ENCODE measurements at regions not wholly inside any gene's neighbourhood (a gene's known extent, or its start where the extent isn't known, plus 50 kb on each side); places are given as distances from the start of the nearest gene placed in this dataset.

- in situ Hi-C loops (cut with MboI; ENCODE audit: low sequenced_read_pairs, unreplicated experiment), result no loop called here
- no peak for DNase-seq (ENCODE audit: low spot score)
- TF ChIP-seq, protein P1, sequence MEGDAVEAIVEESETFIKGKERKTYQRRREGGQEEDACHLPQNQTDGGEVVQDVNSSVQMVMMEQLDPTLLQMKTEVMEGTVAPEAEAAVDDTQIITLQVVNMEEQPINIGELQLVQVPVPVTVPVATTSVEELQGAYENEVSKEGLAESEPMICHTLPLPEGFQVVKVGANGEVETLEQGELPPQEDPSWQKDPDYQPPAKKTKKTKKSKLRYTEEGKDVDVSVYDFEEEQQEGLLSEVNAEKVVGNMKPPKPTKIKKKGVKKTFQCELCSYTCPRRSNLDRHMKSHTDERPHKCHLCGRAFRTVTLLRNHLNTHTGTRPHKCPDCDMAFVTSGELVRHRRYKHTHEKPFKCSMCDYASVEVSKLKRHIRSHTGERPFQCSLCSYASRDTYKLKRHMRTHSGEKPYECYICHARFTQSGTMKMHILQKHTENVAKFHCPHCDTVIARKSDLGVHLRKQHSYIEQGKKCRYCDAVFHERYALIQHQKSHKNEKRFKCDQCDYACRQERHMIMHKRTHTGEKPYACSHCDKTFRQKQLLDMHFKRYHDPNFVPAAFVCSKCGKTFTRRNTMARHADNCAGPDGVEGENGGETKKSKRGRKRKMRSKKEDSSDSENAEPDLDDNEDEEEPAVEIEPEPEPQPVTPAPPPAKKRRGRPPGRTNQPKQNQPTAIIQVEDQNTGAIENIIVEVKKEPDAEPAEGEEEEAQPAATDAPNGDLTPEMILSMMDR (IDR thresholded peaks at IDR 0.05; ENCODE audit: borderline replicate concordance, control extremely low read depth, extremely low read depth, insufficient read depth, missing control alignments), result no peak
These were observed 551.6 kb upstream of the CITED2 start for GRCh38 chr6:139925894-139926641.

DNA sequence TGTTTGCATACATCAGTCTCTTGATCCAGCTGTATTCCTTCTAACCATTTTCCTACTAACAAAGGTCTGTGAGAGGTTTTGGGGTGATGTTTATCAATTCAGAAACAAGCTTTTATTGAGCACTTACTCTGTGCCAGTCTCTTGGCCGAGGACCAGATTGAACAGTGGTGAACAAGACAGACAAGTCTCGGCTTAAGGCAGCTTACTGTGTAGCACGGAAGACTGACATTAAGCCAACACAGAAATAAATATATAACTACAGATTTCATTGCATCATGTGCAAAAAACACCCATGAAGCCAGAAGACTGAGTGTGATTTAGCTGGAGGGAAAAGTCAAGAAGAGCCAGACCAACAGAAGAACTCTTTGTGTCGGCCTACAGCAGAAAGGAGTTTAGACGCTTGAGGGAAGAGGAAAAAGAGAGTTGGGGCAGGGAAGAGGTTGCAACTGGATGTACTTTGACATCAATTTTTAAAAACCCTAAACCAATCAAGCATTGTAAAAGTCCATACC lies 549.6 kb upstream of the CITED2 start:
- TF ChIP-seq, protein P1 (IDR thresholded peaks at IDR 0.05; ENCODE audit: borderline replicate concordance, control extremely low read depth, extremely low read depth, insufficient read depth, missing control alignments), result no peak
- no peak for DNase-seq (ENCODE audit: low spot score)
- in situ Hi-C loops (cut with MboI; ENCODE audit: low sequenced_read_pairs, unreplicated experiment), result no loop called here

- TF ChIP-seq, protein P1 (IDR thresholded peaks at IDR 0.05; ENCODE audit: borderline replicate concordance, control extremely low read depth, extremely low read depth, insufficient read depth, missing control alignments), result no peak
- in situ Hi-C loops (cut with MboI; ENCODE audit: low sequenced_read_pairs, unreplicated experiment), result no loop called here
- DNase-seq (ENCODE audit: low spot score), result no peak
These were observed 547.8 kb upstream of the CITED2 start for GRCh38 chr6:139922236-139922635.

DNA sequence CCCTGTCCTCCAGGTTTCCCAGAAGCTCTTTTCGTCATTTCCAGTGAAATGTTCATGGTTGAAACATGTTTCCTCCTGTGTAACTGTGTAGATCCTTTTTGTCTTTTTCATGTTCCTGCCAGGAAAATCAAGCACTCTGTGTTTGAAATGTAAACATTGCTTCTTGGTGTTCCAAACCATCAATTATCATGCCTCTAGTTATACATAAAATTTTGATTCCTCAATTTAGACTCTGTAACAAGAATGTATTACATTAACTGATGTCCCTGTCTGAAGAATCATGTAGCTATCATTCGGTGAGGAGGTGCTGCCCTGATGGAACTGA lies 546.3 kb upstream of the CITED2 start:
- in situ Hi-C loops (cut with MboI; ENCODE audit: low sequenced_read_pairs, unreplicated experiment), result no loop called here
- DNase-seq (ENCODE audit: low spot score), result no peak
- TF ChIP-seq, protein P1 (IDR thresholded peaks at IDR 0.05; ENCODE audit: borderline replicate concordance, control extremely low read depth, extremely low read depth, insufficient read depth, missing control alignments), result no peak

DNA sequence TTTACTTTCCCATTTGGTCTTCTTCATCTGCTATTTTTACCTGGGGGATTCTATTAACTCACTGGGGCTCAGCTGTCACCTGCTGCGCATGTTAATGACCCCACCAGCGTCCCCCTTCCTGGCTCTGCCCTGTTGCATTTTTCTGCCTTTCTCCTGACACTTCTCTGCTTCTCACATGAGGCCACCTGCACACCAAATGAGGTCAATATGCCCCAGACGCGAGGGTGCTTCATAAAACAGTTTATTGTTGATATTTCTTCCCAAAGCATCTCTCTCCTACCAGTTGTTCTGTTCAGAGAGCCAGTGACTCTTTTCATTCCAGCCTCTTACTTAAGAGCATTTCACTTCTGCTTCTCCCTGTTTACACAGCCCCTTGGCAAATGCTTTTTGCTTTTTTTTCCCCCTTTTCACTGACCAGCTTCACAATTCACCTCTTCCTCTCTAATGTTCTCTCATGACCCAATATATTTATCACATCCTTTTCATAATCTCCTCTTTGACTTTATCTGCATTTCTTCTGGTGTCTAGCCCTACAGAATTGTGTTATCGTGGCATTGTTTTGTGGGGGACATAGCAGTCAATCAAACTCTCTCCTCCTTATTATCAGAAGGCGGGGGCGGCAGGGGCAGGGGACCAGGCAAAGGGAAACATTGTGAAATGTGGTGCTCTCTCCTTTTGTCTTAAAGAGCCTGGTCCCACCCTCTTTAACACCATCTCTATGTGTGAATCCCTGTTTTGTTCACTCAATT lies 545.8 kb upstream of the CITED2 start:
- TF ChIP-seq, protein P1 (IDR thresholded peaks at IDR 0.05; ENCODE audit: borderline replicate concordance, control extremely low read depth, extremely low read depth, insufficient read depth, missing control alignments), result no peak
- no peak for DNase-seq (ENCODE audit: low spot score)
- in situ Hi-C loops (cut with MboI; ENCODE audit: low sequenced_read_pairs, unreplicated experiment), result no loop called here

GRCh38 chr6:139919107-139920026 lies 544.9 kb upstream of the CITED2 start:
- DNase-seq (ENCODE audit: low spot score), result no peak
- in situ Hi-C loops (cut with MboI; ENCODE audit: low sequenced_read_pairs, unreplicated experiment), result no loop called here
- TF ChIP-seq, protein P1 (IDR thresholded peaks at IDR 0.05; ENCODE audit: borderline replicate concordance, control extremely low read depth, extremely low read depth, insufficient read depth, missing control alignments), result no peak
